B cell (primary cell): ENCODE measurements at regions not wholly inside any gene's neighbourhood (a gene's known extent, or its start where the extent isn't known, plus 50 kb on each side); places are given as distances from the start of the nearest gene placed in this dataset.

Source experiments
- ATAC-seq: fragments of 200-7000 bp; cut with Tn5 transposase; one replicate; pipeline ENCODE4 v1.10.0; 2021; ENCODE audit warnings: low read depth, mild to moderate bottlenecking, moderate number of reproducible peaks, moderate library complexity
- CTCF ChIA-PET: fragments of 350-600 bp; sonication (Branson Sonifier 250); formaldehyde crosslinking; loops from one replicate; lab custom pipeline; 2021; ENCODE audit warnings: antibody characterized with exemption, inconsistent platforms; lab: Charles Lee
- POLR2A ChIA-PET: fragments of 350-600 bp; sonication (Branson Sonifier 250); formaldehyde crosslinking; loops from one replicate; lab custom pipeline; 2021; ENCODE audit warnings: antibody characterized with exemption; lab: Charles Lee
- DNase-seq: peaks from one replicate; pipeline ENCODE4 v3.0.0; 2013
- H2AFZ ChIP-seq: 2 replicates; pipeline ENCODE4 v1.6.1; 2012; ENCODE audit warnings: mild to moderate bottlenecking, low read depth, low read length; ENCODE audit not compliant: insufficient read depth, poor library complexity, severe bottlenecking
- H3K27ac ChIP-seq, 2 donors: 1 replicate in 1 of 2; 2 replicates in 1 of 2; pipeline ENCODE4 v1.5.1; 2012 to 2013; ENCODE audit warnings: low read length in 2 of 2, mild to moderate bottlenecking in 2 of 2, moderate library complexity in 1 of 2
- H3K27me3 ChIP-seq, 4 experiments: fragments of 200-600 bp in 1 of 4; sonication (generic) in 1 of 4; replicated peaks in 1 of 4; 1 replicate in 2 of 4; 2 replicates in 2 of 4; pipeline versions ENCODE4 v1.6.1 to v1.7.0; 2013 to 2016; ENCODE audit warnings: low read length in 3 of 4, mild to moderate bottlenecking in 2 of 4, mixed read lengths in 1 of 4, moderate library complexity in 1 of 4; ENCODE audit not compliant: insufficient read depth in 4 of 4, control insufficient read depth in 3 of 4; ENCODE audit errors: control extremely low read depth in 1 of 4
- H3K36me3 ChIP-seq, 2 experiments: replicated peaks in 1 of 2; 1 replicate in 1 of 2; 2 replicates in 1 of 2; pipeline versions ENCODE4 v1.6.1 to v1.7.1; 2013; ENCODE audit warnings: low read length in 1 of 2; ENCODE audit not compliant: insufficient read depth in 2 of 2, control insufficient read depth in 1 of 2; ENCODE audit errors: control extremely low read depth in 1 of 2, extremely low read depth in 1 of 2
- H3K4me1 ChIP-seq, 2 donors: fragments of 200-600 bp in 1 of 2; sonication (generic) in 1 of 2; 1 replicate in 1 of 2; 2 replicates in 1 of 2; pipeline versions ENCODE4 v1.5.1 to v1.6.1; 2013 to 2017; ENCODE audit warnings: low read length in 2 of 2; ENCODE audit not compliant: control insufficient read depth in 2 of 2, insufficient read depth in 2 of 2
- H3K4me2 ChIP-seq: replicated peaks from 2 replicates; pipeline ENCODE3; 2012; ENCODE audit warnings: mild to moderate bottlenecking, low read depth, low read length; ENCODE audit not compliant: poor library complexity, severe bottlenecking
- H3K4me3 ChIP-seq, 5 experiments: fragments of 200-600 bp in 1 of 5; sonication (generic) in 1 of 5; 1 replicate in 3 of 5; 2 replicates in 2 of 5; pipeline versions ENCODE4 v1.5.1 to v1.7.0; 2011 to 2016; ENCODE audit warnings: low read length in 4 of 5, mild to moderate bottlenecking in 4 of 5, low read depth in 2 of 5, control low read depth in 1 of 5, moderate library complexity in 1 of 5; ENCODE audit not compliant: insufficient read depth in 1 of 5; ENCODE audit errors: control extremely low read depth in 1 of 5, extremely low read depth in 1 of 5
- H3K79me2 ChIP-seq: fragments of 200-600 bp; sonication (generic); one replicate; pipeline ENCODE4 v1.6.0; 2016; ENCODE audit warnings: low read length; ENCODE audit not compliant: control insufficient read depth, insufficient read depth
- H3K9ac ChIP-seq: fragments of 200-600 bp; sonication (generic); 2 replicates; pipeline ENCODE4 v1.6.1; 2017; ENCODE audit warnings: mild to moderate bottlenecking, low read length, moderate library complexity
- H3K9me3 ChIP-seq, 3 donors: one replicate each; pipeline versions ENCODE4 v1.6.1 to v1.7.1; 2013; ENCODE audit warnings: low read length in 2 of 3; ENCODE audit not compliant: control insufficient read depth in 2 of 3, insufficient read depth in 1 of 3; ENCODE audit errors: control extremely low read depth in 1 of 3
- H4K20me1 ChIP-seq: 2 replicates; pipeline ENCODE4 v1.6.0; 2012; ENCODE audit warnings: mild to moderate bottlenecking, low read length; ENCODE audit not compliant: insufficient read depth, control insufficient read depth, poor library complexity, severe bottlenecking
- H3K27ac Mint-ChIP-seq: one replicate; pipeline ENCODE4 v1.8.0; 2021; ENCODE audit warnings: mixed read lengths
- H3K27me3 Mint-ChIP-seq: one replicate; pipeline ENCODE4 v1.8.0; 2021; ENCODE audit warnings: mixed read lengths
- H3K4me1 Mint-ChIP-seq: one replicate; pipeline ENCODE4 v1.8.0; 2021; ENCODE audit warnings: mixed read lengths
- H3K4me3 Mint-ChIP-seq: one replicate; pipeline ENCODE4 v1.8.0; 2021; ENCODE audit warnings: mixed read lengths
- H3K9me3 Mint-ChIP-seq: one replicate; pipeline ENCODE4 v1.8.0; 2022; ENCODE audit warnings: mixed read lengths; ENCODE audit not compliant: insufficient read depth
- CTCF ChIP-seq: fragments of 200-600 bp; IDR thresholded peaks from one replicate; pipeline ENCODE4 v1.8.0; 2022; ENCODE audit warnings: antibody characterized with exemption, mild to moderate bottlenecking
- EZH2 ChIP-seq: IDR thresholded peaks from 2 replicates; pipeline ENCODE4 v1.6.1; 2012; ENCODE audit warnings: borderline replicate concordance, low read depth, mild to moderate bottlenecking, moderate library complexity, low read length; ENCODE audit not compliant: insufficient read depth, poor library complexity, severe bottlenecking
- WGBS: methylation state at CpG from one replicate; pipeline ENCODE4 v1.1.5; 2013; ENCODE audit warnings: missing lambda C conversion rate; ENCODE audit not compliant: insufficient coverage; 5-methylcytosine and 5-hydroxymethylcytosine counted together
- intact Hi-C: fragments of 100-400 bp; cut with micrococcal nuclease; formaldehyde crosslinking; loops from one replicate; pipeline ENCODE4 v1.10.0; 2022

DNA sequence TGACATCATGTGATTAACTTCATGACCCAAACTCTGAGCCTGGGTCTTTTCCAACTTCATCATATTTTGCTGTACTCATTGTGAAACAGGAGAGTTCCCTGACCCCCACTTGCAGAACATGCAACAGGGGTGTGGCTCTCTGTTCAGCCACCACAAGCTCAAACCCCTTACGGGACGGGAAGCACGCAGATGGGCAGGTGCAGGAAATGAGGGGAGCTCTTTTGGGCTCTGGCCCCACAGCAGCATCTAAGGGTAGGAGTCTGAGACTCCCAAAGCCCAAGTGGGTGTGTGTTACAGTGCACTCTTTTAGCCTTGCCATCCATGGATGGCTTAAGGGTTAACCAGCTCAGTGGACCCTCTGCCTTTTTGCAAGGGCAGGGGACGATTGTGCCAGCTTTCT lies 599.5 kb upstream of the SMIM31 start:
- no peaks in the 10 kb centered on the region for H3K4me1 Mint-ChIP-seq
- no peak overlapping the region for H3K4me3 Mint-ChIP-seq
- no peak overlapping the region for H3K27ac ChIP-seq
- no peak overlapping the region for H3K9ac ChIP-seq
- H3K36me3 ChIP-seq = no peaks in the 10 kb centered on the region
- CTCF ChIA-PET = no interaction called here
- no peaks in the 10 kb centered on the region for H4K20me1 ChIP-seq
- no peak overlapping the region for H2AFZ ChIP-seq
- H3K27me3 ChIP-seq = no peaks in the 10 kb centered on the region
- no peak overlapping the region for H3K27ac Mint-ChIP-seq
- POLR2A ChIA-PET = no interaction called here
- H3K4me1 ChIP-seq = no peaks in the 10 kb centered on the region
- TF ChIP-seq EZH2 (no peak), CTCF (no peak)
- H3K9me3 Mint-ChIP-seq = no peaks in the 10 kb centered on the region
- intact Hi-C loops = no loop called here
- H3K4me2 ChIP-seq = no peak overlapping the region
- H3K79me2 ChIP-seq = no peaks in the 10 kb centered on the region
- no peak overlapping the region for H3K4me3 ChIP-seq
- WGBS = 80% methylated on average over 4 of the region's 4 CpGs
- no peaks in the 10 kb centered on the region for H3K9me3 ChIP-seq
- ATAC-seq (no peak), DNase-seq (no peak)
- H3K27me3 Mint-ChIP-seq = no peaks in the 10 kb centered on the region

GRCh38 chr4:164169591-164169990 lies 584.3 kb upstream of the SMIM31 start:
- Mint-ChIP-seq H3K4me3 (no peak overlapping the region), H3K27ac (no peak overlapping the region), H3K27me3 (no peaks in the 10 kb centered on the region), H3K9me3 (no peaks in the 10 kb centered on the region), H3K4me1 (no peaks in the 10 kb centered on the region)
- Histone ChIP-seq H4K20me1 (no peaks in the 10 kb centered on the region), H3K4me2 (no peak overlapping the region), H3K4me3 (no peak overlapping the region), H3K9ac (no peak overlapping the region), H3K27ac (no peak overlapping the region), H3K36me3 (no peaks in the 10 kb centered on the region), H2AFZ (no peak overlapping the region), H3K27me3 (no peaks in the 10 kb centered on the region), H3K79me2 (no peaks in the 10 kb centered on the region), H3K4me1 (no peaks in the 10 kb centered on the region), H3K9me3 (no peaks in the 10 kb centered on the region)
- TF ChIP-seq EZH2 (no peak), CTCF (no peak)
- POLR2A ChIA-PET = no interaction called here
- DNase-seq (no peak), ATAC-seq (no peak)
- CTCF ChIA-PET = no interaction called here
- intact Hi-C loops = no loop called here
